GM12891 (cell line): ENCODE measurements at regions not wholly inside any gene's neighbourhood (a gene's known extent, or its start where the extent isn't known, plus 50 kb on each side); places are given as distances from the start of the nearest gene placed in this dataset.

Experiments used
- DNase-seq: peaks from one replicate; pipeline ENCODE4 v3.0.0; 2011; ENCODE audit warnings: low spot score; ENCODE audit not compliant: insufficient read length
- FAIRE-seq: peaks from 2 replicates; lab custom pipeline; 2011; peaks lifted over from hg19 to GRCh38; lab: Jason Lieb, UNC
- PAX5 ChIP-seq: IDR thresholded peaks from 2 replicates; pipeline ENCODE4 v1.6.1; 2011; ENCODE audit warnings: low read length, moderate library complexity, mild to moderate bottlenecking; ENCODE audit not compliant: insufficient read depth, severe bottlenecking
- POLR2A ChIP-seq: IDR thresholded peaks from 2 replicates; pipeline ENCODE4 v1.6.1; 2011; ENCODE audit warnings: low read depth, low read length, control low read depth
- POLR2AphosphoS5 ChIP-seq: IDR thresholded peaks from 2 replicates; pipeline ENCODE4 v1.6.1; 2011; ENCODE audit warnings: low read depth, low read length, control low read depth
- POU2F2 ChIP-seq: IDR thresholded peaks from 2 replicates; pipeline ENCODE4 v1.6.1; 2011; ENCODE audit warnings: low read depth, mild to moderate bottlenecking, control low read depth, low read length, moderate library complexity
- SPI1 ChIP-seq: IDR thresholded peaks from 2 replicates; pipeline ENCODE4 v1.6.1; 2011; ENCODE audit warnings: low read depth, low read length, control low read depth
- TAF1 ChIP-seq: IDR thresholded peaks from 2 replicates; pipeline ENCODE4 v1.6.1; 2011; ENCODE audit warnings: low read depth, low read length, control low read depth

DNA sequence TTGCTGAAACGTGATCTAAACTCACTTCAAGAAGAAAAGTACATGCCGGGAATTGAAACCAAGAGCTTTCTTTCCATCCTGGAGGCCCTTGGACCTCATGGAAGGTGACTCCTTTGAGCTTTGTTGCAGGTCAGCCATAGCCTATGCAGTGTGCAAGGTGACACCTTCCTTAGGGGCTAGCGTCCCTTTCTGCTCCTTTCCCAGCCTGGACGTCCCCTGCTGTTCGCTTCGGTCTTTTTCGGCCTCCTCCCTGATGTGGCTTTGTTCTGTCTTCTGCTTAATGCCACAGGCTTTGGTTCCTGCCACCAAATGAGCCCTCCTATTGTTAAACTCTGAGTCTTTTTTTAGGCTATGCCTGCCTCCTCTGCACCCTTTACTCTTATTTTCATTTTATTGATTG lies 308.8 kb downstream of the BRINP2 start:
- FAIRE-seq (no peak), DNase-seq (no peak)
- TF ChIP-seq POU2F2: no peak
- TF ChIP-seq POLR2AphosphoS5: no peak
- no peak for TF ChIP-seq TAF1
- TF ChIP-seq SPI1: no peak
- no peak for TF ChIP-seq PAX5
- no peak for TF ChIP-seq POLR2A

DNA sequence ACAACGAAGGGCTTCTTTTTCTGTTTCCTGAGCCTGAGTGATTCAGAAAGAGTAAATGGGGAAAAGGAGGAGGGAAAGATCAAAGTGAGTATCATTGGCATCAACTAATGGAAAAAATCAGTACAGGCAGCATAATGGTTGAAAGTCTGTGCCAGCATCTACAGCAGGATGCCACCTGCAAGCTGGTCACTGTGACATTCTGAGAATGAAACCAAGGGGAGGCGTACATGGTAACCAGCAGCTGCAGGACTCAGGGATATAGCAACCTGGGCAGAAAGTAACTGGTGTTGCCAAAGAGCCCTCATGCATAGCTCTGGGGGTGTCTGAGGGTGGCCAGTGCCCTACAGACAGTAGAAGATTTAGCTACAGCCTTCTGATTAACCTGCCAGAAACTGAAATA lies 305.9 kb downstream of the BRINP2 start:
- FAIRE-seq: no peak

DNA sequence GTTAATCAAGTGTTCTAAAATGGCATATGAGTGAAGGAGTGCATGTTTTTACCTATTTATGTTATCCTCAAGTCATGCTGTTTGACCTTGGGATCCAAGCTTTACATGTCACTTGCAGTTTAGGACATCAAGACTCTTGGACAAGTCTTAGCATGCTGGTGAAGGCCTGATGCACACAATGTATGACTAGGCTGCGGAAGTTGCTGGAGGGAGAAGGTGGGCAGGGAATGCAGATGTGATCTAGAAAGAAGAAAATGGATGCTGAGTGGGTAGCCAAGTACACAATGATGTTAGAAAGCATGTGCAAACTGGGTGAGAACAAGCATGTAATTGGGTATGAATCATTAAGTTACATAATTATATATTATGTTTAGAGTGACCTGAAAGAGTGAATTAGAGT lies 301.8 kb downstream of the BRINP2 start:
- FAIRE-seq: no peak
- no peak for TF ChIP-seq POLR2AphosphoS5
- DNase-seq: no peak

More for the DNA sequence above, 305.9 kb downstream of the BRINP2 start:
- TF ChIP-seq POLR2AphosphoS5 (no peak), TAF1 (no peak), PAX5 (no peak), POLR2A (no peak), POU2F2 (no peak), SPI1 (no peak)
- no peak for DNase-seq

DNA sequence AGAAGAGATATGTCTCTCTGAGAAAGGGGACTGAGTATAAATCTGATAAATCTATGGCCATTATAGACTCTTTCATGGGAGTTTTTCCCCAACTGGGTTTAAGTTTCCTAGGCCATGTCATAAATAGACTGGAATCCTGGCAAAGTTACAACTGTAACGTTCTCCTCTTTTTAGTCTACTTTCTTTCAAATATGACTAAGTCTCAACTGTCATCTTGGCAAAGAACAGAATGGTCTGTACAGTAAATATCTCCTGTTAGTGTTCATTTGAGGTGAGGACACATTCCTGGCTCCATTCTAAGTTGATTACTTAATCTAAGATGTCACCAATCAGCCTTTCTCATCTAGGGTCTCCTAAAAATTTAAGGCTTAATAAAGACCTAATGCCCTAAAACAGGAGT lies 300.5 kb downstream of the BRINP2 start:
- DNase-seq (no peak), FAIRE-seq (no peak)
- TF ChIP-seq POLR2AphosphoS5 (no peak), TAF1 (no peak), SPI1 (no peak), POU2F2 (no peak), POLR2A (no peak), PAX5 (no peak)

DNA sequence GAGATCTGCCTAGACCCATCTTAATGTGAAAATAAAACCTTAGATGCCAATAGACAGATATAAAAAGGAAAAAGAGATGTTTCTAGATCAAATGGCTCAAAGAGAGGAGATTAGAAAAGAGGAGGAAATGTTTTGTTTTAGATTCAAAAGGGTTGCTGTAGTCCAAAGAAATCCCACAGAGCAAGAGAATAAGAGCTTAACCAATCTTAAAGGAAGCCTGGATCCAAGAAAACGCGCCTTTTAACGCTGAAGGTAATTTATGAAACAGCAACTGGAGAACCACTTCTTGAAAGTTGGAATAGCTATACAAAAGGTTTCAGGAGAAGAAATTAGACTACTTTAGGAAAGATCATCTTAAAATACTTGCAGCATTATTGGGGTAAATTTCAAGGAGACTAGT lies 298.8 kb downstream of the BRINP2 start:
- no peak for FAIRE-seq
- DNase-seq: no peak
- TF ChIP-seq TAF1 (no peak), POLR2A (no peak), POLR2AphosphoS5 (no peak), PAX5 (no peak), SPI1 (no peak), POU2F2 (no peak)

DNA sequence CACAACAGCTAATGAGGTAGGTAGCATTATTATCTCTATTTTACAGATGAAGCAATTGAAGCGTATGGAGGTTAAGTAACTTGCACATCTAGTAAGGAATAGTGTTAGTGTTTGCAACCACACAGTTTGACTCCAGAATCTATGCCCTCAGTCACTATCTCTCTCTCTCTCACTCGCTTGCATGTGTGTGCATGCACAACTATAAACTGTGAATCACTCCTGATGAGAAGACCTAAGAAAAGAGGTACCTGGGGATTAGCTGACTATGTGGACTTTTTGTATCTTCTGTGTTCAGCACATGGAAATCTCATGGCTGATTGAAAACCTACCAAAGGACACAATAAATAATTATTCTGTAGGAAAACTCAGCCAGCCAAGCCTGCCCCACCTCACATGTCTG lies 295.5 kb downstream of the BRINP2 start:
- no peak for FAIRE-seq
- TF ChIP-seq PAX5: no peak
- TF ChIP-seq POU2F2: no peak
- no peak for TF ChIP-seq SPI1
- TF ChIP-seq POLR2A: no peak
- TF ChIP-seq TAF1: no peak
- TF ChIP-seq POLR2AphosphoS5: no peak
- DNase-seq: no peak

DNA sequence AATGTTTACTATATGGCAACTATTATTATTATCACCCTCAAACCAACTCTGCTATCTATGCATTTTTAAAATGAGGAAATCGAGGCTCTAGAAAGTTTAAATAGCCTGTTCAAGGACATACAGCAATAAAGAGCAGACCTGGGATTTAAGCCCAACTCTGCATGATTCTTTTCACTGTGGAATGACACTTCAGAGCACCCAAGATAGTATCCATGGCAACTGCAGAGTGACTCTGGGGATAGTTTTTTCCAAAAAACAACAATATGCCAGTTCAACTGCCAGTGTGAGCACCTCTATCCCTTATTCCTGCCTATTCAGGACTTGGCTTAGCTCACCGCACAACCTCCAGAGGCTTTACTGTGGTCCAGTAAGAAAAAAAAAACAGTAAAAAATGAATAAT lies 293.9 kb downstream of the BRINP2 start:
- no peak for TF ChIP-seq TAF1
- TF ChIP-seq POLR2A: no peak
- no peak for TF ChIP-seq SPI1
- no peak for TF ChIP-seq PAX5
- no peak for TF ChIP-seq POLR2AphosphoS5
- no peak for FAIRE-seq
- DNase-seq: no peak

DNA sequence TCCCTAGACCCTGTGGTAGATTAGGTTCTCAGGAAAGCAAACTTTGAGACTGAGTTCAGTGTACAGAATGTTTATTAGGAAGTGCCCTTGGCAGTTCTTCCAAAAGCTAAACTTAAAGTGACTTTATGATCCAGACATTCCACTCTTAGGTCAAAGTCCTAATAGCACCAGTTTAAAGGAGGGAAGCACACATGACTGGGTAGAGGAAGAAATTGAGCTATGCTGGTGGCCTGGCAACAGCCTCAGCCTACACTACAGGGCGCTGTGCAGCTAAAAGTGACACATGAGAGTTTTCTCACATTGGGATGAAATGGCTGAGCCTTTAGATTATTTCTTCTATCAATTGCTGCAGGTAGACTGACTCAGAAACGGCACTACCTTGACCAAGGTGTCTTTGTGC lies 280.4 kb downstream of the BRINP2 start:
- DNase-seq (no peak), FAIRE-seq (no peak)
- no peak for TF ChIP-seq POLR2A
- TF ChIP-seq TAF1: no peak
- TF ChIP-seq POU2F2: no peak

DNA sequence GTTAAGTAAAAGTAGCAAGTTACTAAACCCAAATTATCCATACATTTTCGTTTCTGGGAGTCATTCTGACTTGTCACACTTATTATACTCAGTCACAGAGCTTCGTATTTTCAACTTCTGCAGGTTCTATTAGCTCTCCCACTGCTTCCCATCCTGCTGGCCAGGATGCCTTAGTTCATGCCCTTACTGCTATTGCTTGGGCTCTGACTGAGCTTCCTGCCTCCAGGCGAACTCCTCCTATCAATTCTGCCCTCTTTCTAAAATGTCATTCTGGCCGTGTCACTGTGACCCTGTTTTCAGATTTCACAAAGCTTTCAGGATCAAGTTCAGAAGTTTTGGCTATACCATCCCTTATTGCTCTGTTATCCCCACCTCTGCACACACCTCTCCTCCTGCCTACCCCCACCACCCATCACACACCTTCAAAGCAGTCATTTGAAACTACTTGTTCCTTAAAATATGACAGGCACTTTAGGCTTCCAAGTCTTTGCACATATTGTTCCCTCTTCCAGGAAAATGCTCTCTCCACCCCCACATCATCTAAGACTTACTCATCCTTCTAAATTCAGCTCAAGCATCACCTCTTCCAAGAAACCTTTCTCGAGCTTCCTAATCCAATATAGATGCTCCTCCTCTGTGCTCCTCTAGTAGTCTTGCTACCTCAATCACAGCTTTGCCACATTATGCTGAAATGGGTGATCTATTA lies 278.0 kb downstream of the BRINP2 start:
- FAIRE-seq (no peak), DNase-seq (no peak)
- TF ChIP-seq TAF1 (no peak), POU2F2 (no peak), POLR2AphosphoS5 (no peak), POLR2A (no peak), PAX5 (no peak), SPI1 (no peak)

DNA sequence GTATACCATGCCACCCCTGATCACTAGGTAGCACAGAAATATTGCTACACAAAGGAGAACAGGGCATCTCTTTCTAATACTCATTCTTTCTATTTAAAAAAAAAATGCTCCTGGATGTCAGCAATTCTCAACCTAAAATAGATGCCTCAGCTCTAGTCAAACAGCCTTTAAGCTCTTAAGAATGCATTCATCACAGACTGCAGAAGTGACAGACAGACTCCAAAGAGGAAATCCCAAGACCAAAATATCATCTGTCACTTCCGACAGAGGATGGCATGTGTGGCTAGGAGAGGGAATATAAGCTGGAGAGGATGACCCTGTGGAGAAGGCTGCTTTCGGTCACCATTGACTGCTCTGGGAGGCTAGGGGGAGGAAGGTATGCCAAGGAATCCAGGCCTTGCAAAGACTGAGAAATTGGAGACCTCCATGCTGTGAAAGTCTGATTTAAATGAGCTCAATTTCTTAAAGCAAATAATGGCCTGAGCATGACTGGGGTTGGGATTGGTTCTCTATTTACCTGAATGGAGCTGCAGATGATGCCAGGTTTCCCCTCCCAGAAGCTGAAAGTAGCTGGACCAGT lies 277.4 kb downstream of the BRINP2 start:
- TF ChIP-seq POU2F2 (no peak), POLR2AphosphoS5 (no peak), POLR2A (no peak), TAF1 (no peak), SPI1 (no peak), PAX5 (no peak)
- FAIRE-seq (no peak), DNase-seq (no peak)
